ENCODE measurements at regions not wholly inside any gene's neighbourhood (a gene's known extent, or its start where the extent isn't known, plus 50 kb on each side); places are given as distances from the start of the nearest gene placed in this dataset.
"Not testable (repeated sequence)": the region's sequence is repeated elsewhere in the genome, so short reads cannot be mapped to it uniquely, and the experiment has no call there.

DNA sequence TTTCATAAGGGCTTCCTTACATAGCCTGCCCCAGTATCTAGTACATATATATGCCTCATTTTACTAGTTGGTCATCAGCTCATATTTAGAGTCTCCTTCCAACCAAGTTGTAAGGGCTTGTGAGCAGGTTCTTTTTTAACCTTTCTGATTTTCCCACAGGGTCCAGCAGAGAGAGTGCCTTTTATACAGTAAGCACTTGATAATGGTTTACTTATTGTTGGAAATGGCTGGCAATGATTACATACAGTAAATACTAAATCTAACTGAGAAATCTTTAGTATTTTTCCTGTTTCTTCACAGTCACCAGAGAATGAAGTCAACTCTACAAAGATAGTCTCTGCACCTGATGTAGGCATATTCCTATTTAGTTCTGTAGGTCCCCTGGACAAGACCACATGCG lies 135.1 kb upstream of the B3GAT2 start:
- TF ChIP-seq, protein P1, sequence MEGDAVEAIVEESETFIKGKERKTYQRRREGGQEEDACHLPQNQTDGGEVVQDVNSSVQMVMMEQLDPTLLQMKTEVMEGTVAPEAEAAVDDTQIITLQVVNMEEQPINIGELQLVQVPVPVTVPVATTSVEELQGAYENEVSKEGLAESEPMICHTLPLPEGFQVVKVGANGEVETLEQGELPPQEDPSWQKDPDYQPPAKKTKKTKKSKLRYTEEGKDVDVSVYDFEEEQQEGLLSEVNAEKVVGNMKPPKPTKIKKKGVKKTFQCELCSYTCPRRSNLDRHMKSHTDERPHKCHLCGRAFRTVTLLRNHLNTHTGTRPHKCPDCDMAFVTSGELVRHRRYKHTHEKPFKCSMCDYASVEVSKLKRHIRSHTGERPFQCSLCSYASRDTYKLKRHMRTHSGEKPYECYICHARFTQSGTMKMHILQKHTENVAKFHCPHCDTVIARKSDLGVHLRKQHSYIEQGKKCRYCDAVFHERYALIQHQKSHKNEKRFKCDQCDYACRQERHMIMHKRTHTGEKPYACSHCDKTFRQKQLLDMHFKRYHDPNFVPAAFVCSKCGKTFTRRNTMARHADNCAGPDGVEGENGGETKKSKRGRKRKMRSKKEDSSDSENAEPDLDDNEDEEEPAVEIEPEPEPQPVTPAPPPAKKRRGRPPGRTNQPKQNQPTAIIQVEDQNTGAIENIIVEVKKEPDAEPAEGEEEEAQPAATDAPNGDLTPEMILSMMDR (IDR thresholded peaks at IDR 0.05; ENCODE audit: borderline replicate concordance, insufficient read depth, low read depth, low read length): no peak
- H3K4me3 ChIP-seq (ENCODE audit: low read depth, low read length): no peak overlapping the region

DNA sequence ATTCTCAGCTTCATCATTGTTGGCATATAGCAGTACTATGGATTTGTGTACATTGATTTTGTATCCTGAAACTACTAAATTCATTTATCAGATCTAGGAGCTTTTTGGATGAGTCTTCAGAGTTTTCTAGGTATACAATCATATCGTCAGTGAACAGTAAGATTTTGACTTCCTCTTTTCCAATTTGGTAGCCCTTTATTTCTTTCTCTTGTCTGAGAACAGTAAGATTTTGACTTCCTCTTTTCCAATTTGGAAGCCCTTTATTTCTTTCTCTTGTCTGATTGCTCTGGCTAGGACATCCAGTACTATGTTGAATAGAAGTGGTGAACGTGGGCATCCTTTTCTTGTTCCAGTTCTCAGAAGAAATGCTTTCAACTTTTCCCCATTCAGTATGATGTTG lies 140.4 kb upstream of the B3GAT2 start:
- not testable (repeated sequence) for H3K4me3 ChIP-seq (ENCODE audit: low read depth, low read length)

DNA sequence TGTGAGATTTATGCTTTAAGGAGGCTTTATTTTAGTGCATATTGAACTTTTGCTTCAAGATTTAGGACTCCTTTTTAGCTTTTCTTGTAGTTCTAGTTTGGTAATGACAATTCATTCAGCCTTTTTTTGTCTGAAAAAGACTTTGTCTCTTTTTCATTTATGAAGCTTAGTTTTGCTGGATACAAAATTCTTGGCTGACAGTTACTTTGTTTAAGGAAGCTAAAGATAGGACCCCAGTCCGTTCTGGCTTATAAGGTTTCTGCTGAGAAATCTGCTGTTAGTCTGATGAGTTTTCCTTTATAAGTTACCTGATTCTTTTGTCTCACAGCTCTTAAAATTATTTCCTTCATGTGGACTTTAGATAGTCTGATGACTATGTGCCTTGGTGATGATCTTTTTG lies 142.8 kb upstream of the B3GAT2 start:
- no peak overlapping the region for H3K4me3 ChIP-seq (ENCODE audit: low read depth, low read length)
- TF ChIP-seq, protein P1 (IDR thresholded peaks at IDR 0.05; ENCODE audit: borderline replicate concordance, insufficient read depth, low read depth, low read length): no peak

GRCh38 chr6:71103130-71103529 lies 146.3 kb upstream of the B3GAT2 start:
- no peak overlapping the region for H3K4me3 ChIP-seq (ENCODE audit: low read depth, low read length)
- TF ChIP-seq, protein P1 (IDR thresholded peaks at IDR 0.05; ENCODE audit: borderline replicate concordance, insufficient read depth, low read depth, low read length): no peak

- TF ChIP-seq, protein P1 (IDR thresholded peaks at IDR 0.05; ENCODE audit: borderline replicate concordance, insufficient read depth, low read depth, low read length): no peak
- H3K4me3 ChIP-seq (ENCODE audit: low read depth, low read length): no peak overlapping the region
Observed at GRCh38 chr6:71103641-71104040, 146.8 kb upstream of the B3GAT2 start.

DNA sequence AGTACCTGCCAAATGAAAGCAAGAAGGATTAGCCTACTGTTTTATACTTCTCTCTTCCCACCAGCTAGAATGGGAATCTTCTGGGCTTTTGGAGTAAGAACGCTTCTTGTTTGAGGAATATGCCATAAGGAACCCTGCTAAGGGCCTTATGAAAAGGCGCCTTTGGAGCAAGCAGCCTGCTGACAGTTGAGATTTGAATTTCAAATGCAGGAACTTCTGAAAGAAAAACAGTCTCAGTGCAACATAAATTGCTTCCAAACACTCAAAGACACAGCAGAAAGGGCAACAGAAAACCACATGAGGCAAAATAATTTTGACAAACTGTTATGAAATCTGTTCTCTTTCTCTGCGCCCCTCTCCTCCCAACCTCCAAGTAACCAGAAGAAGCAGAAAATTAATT lies 149.4 kb upstream of the B3GAT2 start:
- TF ChIP-seq, protein P1 (IDR thresholded peaks at IDR 0.05; ENCODE audit: borderline replicate concordance, insufficient read depth, low read depth, low read length): no peak
- H3K4me3 ChIP-seq (ENCODE audit: low read depth, low read length): no peak overlapping the region

DNA sequence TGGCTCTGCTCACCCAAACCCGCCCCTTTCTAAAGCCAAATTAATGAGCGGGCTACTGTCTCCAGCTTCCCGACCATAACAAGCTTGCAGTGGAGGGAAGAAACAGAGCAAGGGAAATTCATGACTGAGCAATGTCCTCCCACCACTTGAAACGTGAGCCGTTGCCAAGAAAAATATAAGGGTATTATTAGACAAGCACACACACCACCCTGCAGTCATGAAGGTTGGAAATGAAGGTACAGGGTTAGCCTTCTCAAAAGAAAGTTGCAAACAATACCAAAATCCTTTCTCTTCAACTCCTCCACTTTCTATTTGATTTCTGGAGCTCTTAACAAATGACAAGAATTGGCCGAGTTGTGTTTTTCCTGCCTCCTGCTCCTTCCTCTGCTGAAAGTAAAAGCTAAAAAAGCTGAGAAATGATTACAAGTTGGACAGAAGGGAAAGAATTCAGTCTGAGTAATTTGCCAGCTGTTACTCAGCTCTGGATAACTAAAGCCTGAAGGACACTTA lies 151.1 kb upstream of the B3GAT2 start:
- TF ChIP-seq, protein P1 (IDR thresholded peaks at IDR 0.05; ENCODE audit: borderline replicate concordance, insufficient read depth, low read depth, low read length): no peak
- H3K4me3 ChIP-seq (ENCODE audit: low read depth, low read length): no peak overlapping the region

DNA sequence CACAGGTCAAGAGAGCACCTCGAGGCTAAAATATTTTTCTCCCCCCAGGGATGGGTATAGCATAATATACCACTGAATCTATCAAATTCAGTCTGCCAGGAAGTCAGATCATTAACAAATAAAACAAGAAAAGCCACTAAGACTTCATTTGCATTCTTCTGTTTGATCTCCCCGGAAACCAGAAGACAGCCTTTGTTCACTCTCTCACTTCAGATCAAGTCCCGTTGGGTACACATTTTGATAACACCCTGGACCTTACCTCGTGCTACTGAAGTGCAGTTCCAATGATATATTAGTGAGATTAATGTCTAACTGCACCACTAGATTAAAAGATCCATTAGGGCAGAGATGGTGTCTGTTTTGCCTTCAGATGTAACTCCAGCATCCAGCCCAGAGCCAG lies 157.7 kb upstream of the B3GAT2 start:
- TF ChIP-seq, protein P1 (IDR thresholded peaks at IDR 0.05; ENCODE audit: borderline replicate concordance, insufficient read depth, low read depth, low read length): no peak
- H3K4me3 ChIP-seq (ENCODE audit: low read depth, low read length): no peak overlapping the region

Data from GM12875 (cell line).